Endothelial cell of umbilical vein (primary cell): ENCODE measurements at regions not wholly inside any gene's neighbourhood (a gene's known extent, or its start where the extent isn't known, plus 50 kb on each side); places are given as distances from the start of the nearest gene placed in this dataset.

Experiments used
- POLR2AphosphoS5 ChIP-seq: IDR thresholded peaks from 2 replicates; pipeline ENCODE4 v1.6.1; 2012; ENCODE audit warnings: low read depth, mild to moderate bottlenecking, control low read depth, low read length, moderate library complexity; ENCODE audit not compliant: insufficient read depth
- TF ChIP-seq, protein P1 (sequence below), 2 donors: IDR thresholded peaks; 1 replicate in 1 of 2; 2 replicates in 1 of 2; pipeline ENCODE4 v1.5.1; 2011; ENCODE audit warnings: low read length in 2 of 2, mild to moderate bottlenecking in 2 of 2, moderate library complexity in 2 of 2, control low read depth in 1 of 2, inconsistent platforms in 1 of 2, low read depth in 1 of 2; ENCODE audit not compliant: insufficient read depth in 1 of 2; ENCODE audit errors: extremely low read depth in 1 of 2

DNA sequence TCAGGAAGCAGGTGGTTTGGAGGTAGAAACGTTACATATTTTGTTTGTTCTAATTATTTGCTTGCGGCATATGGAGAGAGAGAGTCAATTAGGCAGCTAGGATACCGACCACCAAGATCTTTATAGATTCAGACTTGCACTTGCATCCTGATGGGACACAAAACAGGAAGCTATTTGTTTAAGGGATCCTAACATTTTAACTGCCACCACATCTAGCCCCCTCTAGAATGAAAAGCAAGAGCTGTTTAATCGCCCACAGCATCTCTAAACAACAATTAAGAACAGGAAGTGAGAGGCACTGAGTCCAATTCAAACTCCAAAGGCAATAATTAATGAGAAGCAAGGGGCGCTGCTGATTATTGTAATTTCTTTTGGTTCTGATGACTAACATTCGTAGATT lies 182.0 kb upstream of the LINC00305 start:
- TF ChIP-seq, protein P1, sequence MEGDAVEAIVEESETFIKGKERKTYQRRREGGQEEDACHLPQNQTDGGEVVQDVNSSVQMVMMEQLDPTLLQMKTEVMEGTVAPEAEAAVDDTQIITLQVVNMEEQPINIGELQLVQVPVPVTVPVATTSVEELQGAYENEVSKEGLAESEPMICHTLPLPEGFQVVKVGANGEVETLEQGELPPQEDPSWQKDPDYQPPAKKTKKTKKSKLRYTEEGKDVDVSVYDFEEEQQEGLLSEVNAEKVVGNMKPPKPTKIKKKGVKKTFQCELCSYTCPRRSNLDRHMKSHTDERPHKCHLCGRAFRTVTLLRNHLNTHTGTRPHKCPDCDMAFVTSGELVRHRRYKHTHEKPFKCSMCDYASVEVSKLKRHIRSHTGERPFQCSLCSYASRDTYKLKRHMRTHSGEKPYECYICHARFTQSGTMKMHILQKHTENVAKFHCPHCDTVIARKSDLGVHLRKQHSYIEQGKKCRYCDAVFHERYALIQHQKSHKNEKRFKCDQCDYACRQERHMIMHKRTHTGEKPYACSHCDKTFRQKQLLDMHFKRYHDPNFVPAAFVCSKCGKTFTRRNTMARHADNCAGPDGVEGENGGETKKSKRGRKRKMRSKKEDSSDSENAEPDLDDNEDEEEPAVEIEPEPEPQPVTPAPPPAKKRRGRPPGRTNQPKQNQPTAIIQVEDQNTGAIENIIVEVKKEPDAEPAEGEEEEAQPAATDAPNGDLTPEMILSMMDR (IDR thresholded peaks at IDR 0.05; ENCODE audit: extremely low read depth in 1 of 2, insufficient read depth in 1 of 2, low read depth in 1 of 2, low read length in 2 of 2) = no peak
- TF ChIP-seq POLR2AphosphoS5 = no peak
